ENCODE measurements at regions not wholly inside any gene's neighbourhood (a gene's known extent, or its start where the extent isn't known, plus 50 kb on each side); places are given as distances from the start of the nearest gene placed in this dataset.

GRCh38 chrX:43456063-43456462 lies 200.0 kb upstream of the MAOA start:
- no peak overlapping the region for H3K27ac ChIP-seq (ENCODE audit: low read depth, low read length)
- no peak overlapping the region for H2BK15ac ChIP-seq (ENCODE audit: low read length)
- no peaks in the 10 kb centered on the region for H3K79me2 ChIP-seq (ENCODE audit: control insufficient read depth in 1 of 2, insufficient read depth in 2 of 2, low read length in 2 of 2)
- no peak for TF ChIP-seq HDAC2 (IDR thresholded peaks at IDR 0.05; ENCODE audit: borderline replicate concordance in 1 of 2, low read depth in 2 of 2, low read length in 2 of 2)
- no peak for TF ChIP-seq SIRT6 (IDR thresholded peaks at IDR 0.05; ENCODE audit: low read length)
- no peak for TF ChIP-seq RXRA (IDR thresholded peaks at IDR 0.05; ENCODE audit: insufficient read depth, low read depth, low read length)
- TF ChIP-seq SIX5 (IDR thresholded peaks at IDR 0.05; ENCODE audit: low read depth, low read length), result no peak
- TF ChIP-seq TCF12 (IDR thresholded peaks at IDR 0.05; ENCODE audit: low read depth, low read length), result no peak
- TF ChIP-seq, protein P1, sequence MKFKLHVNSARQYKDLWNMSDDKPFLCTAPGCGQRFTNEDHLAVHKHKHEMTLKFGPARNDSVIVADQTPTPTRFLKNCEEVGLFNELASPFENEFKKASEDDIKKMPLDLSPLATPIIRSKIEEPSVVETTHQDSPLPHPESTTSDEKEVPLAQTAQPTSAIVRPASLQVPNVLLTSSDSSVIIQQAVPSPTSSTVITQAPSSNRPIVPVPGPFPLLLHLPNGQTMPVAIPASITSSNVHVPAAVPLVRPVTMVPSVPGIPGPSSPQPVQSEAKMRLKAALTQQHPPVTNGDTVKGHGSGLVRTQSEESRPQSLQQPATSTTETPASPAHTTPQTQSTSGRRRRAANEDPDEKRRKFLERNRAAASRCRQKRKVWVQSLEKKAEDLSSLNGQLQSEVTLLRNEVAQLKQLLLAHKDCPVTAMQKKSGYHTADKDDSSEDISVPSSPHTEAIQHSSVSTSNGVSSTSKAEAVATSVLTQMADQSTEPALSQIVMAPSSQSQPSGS (IDR thresholded peaks at IDR 0.05; ENCODE audit: low read length), result no peak
- TF ChIP-seq HDAC6 (IDR thresholded peaks at IDR 0.05; ENCODE audit: low read depth, low read length), result no peak
- TF ChIP-seq SAP30 (IDR thresholded peaks at IDR 0.05; ENCODE audit: insufficient read depth, insufficient replicate concordance, low read length), result no peak
- TF ChIP-seq MAX (IDR thresholded peaks at IDR 0.05), result no peak
- TF ChIP-seq RFX5 (IDR thresholded peaks at IDR 0.05; ENCODE audit: borderline replicate concordance, low read depth, low read length), result no peak
- TF ChIP-seq TAF1 (IDR thresholded peaks at IDR 0.05; ENCODE audit: low read depth, low read length), result no peak

More at GRCh38 chrX:43456063-43456462, 200.0 kb upstream of the MAOA start:
- H3K4me1 ChIP-seq (replicated peaks in 1 of 4; ENCODE audit: control insufficient read depth in 3 of 4, insufficient read depth in 4 of 4, low read length in 3 of 4), result peaks cover 2 to 6% (median 4%) of the 10 kb centered on the region in 4 experiments; a peak in 5 of 7 replicates
- ChIA-PET POLR2A (ENCODE audit: partially characterized antibody) (no interaction called here), CTCF (ENCODE audit: partially characterized antibody) (interaction anchor here (0.8 kb wide), 1 partner anchor 10 kb away, joined by 5 read pairs; no protein-coding TSS in a partner anchor)
- H2BK120ac ChIP-seq (replicated peaks; ENCODE audit: low read depth, low read length), result no peak overlapping the region
- H2BK5ac ChIP-seq (ENCODE audit: low read depth, low read length), result no peak overlapping the region
- no peak overlapping the region for H4K91ac ChIP-seq (replicated peaks; ENCODE audit: insufficient read length, low read length)
- H2AFZ ChIP-seq (ENCODE audit: low read length), result no peak overlapping the region
- H2AK5ac ChIP-seq (ENCODE audit: low read depth, low read length), result no peak overlapping the region
- no peak overlapping the region for H2BK20ac ChIP-seq (ENCODE audit: low read length)
- H3K4me2 ChIP-seq (ENCODE audit: insufficient read depth in 1 of 2, low read depth in 2 of 2, low read length in 2 of 2), result no peak overlapping the region
- no peak overlapping the region for H2BK12ac ChIP-seq (ENCODE audit: low read depth, low read length)
- no peak overlapping the region for H3K4ac ChIP-seq (replicated peaks; ENCODE audit: insufficient read length, low read depth, low read length)
- no peaks in the 10 kb centered on the region for H3K79me1 ChIP-seq (ENCODE audit: low read depth, low read length)
- H3K9me3 ChIP-seq (ENCODE audit: insufficient read depth in 2 of 2, low read depth in 1 of 2, low read length in 1 of 2), result no peaks in the 10 kb centered on the region
- 90% methylated on average over 3 of the region's 3 CpGs; no CpG with 5 or more reads in 1 of the 2 experiments for WGBS, 2 experiments (ENCODE audit: extremely low coverage in 1 of 2, insufficient coverage in 1 of 2, insufficient read length in 1 of 2, insufficient replicate concordance in 2 of 2, low coverage in 1 of 2, low lambda C conversion rate in 2 of 2, missing lambda C conversion rate in 1 of 2)
- no peaks in the 10 kb centered on the region for H3K27me3 ChIP-seq (replicated peaks in 1 of 4; ENCODE audit: control insufficient read depth in 3 of 4, extremely low read depth in 1 of 4, insufficient read depth in 3 of 4, low read length in 3 of 4)
- H4K20me1 ChIP-seq (replicated peaks in 1 of 2; ENCODE audit: control insufficient read depth in 1 of 2, insufficient read depth in 2 of 2, low read length in 2 of 2), result no peaks in the 10 kb centered on the region
- no peak overlapping the region for H4K5ac ChIP-seq (ENCODE audit: insufficient read length, low read depth, low read length)
- FAIRE-seq (no peak), DNase-seq (ENCODE audit: low read depth in 1 of 2, low spot score in 2 of 2) (no peak)
- no peak overlapping the region for H3K4me3 ChIP-seq (ENCODE audit: extremely low read depth in 1 of 4, insufficient read depth in 2 of 4, low read depth in 3 of 4, low read length in 4 of 4)
- H3K36me3 ChIP-seq (ENCODE audit: control insufficient read depth in 2 of 4, insufficient read depth in 4 of 4, low read length in 3 of 4), result no peaks in the 10 kb centered on the region
- H4K8ac ChIP-seq (ENCODE audit: extremely low read depth, insufficient read depth, low read length), result no peak overlapping the region
- H3K23ac ChIP-seq (ENCODE audit: insufficient read length), result no peak overlapping the region
- no peaks in the 10 kb centered on the region; the same call in 1 of the 2 replicates for H3K23me2 ChIP-seq (ENCODE audit: low read depth, low read length)
- no peak overlapping the region for H3K18ac ChIP-seq (ENCODE audit: extremely low read depth, low read length)
- no peak overlapping the region for H3K56ac ChIP-seq (replicated peaks; ENCODE audit: insufficient read length, low read depth, low read length)
- no peak overlapping the region for H3K9ac ChIP-seq (replicated peaks in 1 of 4; ENCODE audit: extremely low read depth in 1 of 4, low read depth in 3 of 4, low read length in 3 of 4)
- H3K14ac ChIP-seq (ENCODE audit: insufficient read length), result no peak overlapping the region
